ENCODE measurements at regions not wholly inside any gene's neighbourhood (a gene's known extent, or its start where the extent isn't known, plus 50 kb on each side); places are given as distances from the start of the nearest gene placed in this dataset.

- H3K4me3 ChIP-seq (ENCODE audit: low read depth, low read length): no peak overlapping the region
- DNase-seq (ENCODE audit: low read depth): no peak
- TF ChIP-seq, protein P1, sequence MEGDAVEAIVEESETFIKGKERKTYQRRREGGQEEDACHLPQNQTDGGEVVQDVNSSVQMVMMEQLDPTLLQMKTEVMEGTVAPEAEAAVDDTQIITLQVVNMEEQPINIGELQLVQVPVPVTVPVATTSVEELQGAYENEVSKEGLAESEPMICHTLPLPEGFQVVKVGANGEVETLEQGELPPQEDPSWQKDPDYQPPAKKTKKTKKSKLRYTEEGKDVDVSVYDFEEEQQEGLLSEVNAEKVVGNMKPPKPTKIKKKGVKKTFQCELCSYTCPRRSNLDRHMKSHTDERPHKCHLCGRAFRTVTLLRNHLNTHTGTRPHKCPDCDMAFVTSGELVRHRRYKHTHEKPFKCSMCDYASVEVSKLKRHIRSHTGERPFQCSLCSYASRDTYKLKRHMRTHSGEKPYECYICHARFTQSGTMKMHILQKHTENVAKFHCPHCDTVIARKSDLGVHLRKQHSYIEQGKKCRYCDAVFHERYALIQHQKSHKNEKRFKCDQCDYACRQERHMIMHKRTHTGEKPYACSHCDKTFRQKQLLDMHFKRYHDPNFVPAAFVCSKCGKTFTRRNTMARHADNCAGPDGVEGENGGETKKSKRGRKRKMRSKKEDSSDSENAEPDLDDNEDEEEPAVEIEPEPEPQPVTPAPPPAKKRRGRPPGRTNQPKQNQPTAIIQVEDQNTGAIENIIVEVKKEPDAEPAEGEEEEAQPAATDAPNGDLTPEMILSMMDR (IDR thresholded peaks at IDR 0.05; ENCODE audit: insufficient read depth, low read depth, low read length, missing control alignments): no peak
Observed at GRCh38 chr20:46823753-46824152, 70.9 kb upstream of the EYA2 start.

- no peak for DNase-seq (ENCODE audit: low read depth)
- TF ChIP-seq, protein P1 (IDR thresholded peaks at IDR 0.05; ENCODE audit: insufficient read depth, low read depth, low read length, missing control alignments): no peak
- no peak overlapping the region for H3K4me3 ChIP-seq (ENCODE audit: low read depth, low read length)
Observed at GRCh38 chr20:46826343-46826984, 68.2 kb upstream of the EYA2 start.

DNA sequence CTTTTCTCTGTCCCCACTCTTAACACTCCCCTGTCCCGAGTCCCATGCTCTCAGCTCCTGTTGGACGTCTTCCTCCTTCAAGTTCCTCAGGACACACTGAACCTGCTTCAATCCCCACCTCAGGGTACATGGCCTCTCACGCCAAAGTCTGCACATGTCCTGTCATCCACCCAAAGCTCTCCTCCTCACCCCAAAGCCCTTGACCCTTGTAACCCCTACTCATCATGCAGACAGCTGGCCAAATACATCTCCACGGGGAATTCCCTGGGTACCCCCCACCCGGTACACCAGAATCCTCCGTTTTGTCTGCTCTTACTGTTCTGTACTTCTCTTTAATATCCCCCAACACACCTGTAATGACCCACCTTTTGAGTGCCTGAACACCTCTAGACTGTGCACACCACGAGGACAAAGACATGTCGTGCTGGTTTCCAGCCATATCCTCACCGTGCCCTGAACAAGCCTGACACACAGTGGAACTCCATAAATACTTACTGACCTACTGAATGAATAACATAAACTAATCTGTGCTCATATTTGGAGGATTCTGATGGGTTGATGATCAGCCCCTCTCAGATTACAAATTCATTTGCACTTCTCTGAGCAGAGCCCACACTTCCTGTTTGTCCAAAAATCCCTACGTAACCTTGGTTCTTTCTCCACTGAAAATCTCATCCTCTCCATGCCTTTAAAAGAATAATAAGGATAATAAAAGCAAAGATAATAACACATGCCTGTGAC lies 66.8 kb upstream of the EYA2 start:
- H3K4me3 ChIP-seq (ENCODE audit: low read depth, low read length): no peak overlapping the region
- TF ChIP-seq, protein P1 (IDR thresholded peaks at IDR 0.05; ENCODE audit: insufficient read depth, low read depth, low read length, missing control alignments): no peak
- DNase-seq (ENCODE audit: low read depth): no peak

DNA sequence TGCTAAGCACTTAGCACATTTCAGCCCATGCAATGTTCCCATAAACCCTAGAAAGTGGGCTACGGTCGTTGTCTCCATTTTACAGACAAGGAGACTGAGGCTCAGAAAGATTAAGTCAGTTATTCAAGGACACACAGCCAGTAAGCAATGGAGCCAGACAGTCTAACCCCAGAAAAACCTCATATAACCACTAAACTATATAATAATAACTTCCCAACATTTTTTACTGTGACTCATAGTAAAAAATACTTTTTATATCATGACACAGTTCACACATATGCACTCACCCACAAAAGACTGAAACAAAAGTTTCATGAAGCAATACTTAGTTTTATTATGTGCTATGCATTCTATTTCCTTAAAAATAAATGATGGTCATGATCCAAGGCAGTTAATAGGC lies 66.2 kb upstream of the EYA2 start:
- no peak overlapping the region for H3K4me3 ChIP-seq (ENCODE audit: low read depth, low read length)
- TF ChIP-seq, protein P1 (IDR thresholded peaks at IDR 0.05; ENCODE audit: insufficient read depth, low read depth, low read length, missing control alignments): no peak
- no peak for DNase-seq (ENCODE audit: low read depth)

GRCh38 chr20:46830886-46831632 lies 63.6 kb upstream of the EYA2 start:
- no peak overlapping the region for H3K4me3 ChIP-seq (ENCODE audit: low read depth, low read length)
- TF ChIP-seq, protein P1 (IDR thresholded peaks at IDR 0.05; ENCODE audit: insufficient read depth, low read depth, low read length, missing control alignments): no peak

DNA sequence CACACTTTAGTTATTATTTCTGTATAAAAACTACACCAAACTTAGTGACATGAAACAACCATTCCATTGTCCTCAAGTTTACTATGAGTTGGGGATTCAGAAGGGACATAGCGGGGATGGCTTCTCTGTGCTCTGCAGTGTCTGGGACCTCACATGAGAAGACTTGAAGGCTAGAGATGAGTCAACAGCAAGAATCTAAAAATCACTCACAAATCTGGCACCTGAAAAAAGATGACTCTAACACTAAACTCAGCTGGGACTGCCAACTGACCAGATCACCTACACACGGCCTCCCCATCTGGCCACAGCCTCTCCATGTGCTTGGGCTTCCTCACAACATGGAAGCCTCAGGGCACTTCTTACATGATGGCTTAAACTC lies 63.0 kb upstream of the EYA2 start:
- TF ChIP-seq, protein P1 (IDR thresholded peaks at IDR 0.05; ENCODE audit: insufficient read depth, low read depth, low read length, missing control alignments): no peak
- DNase-seq (ENCODE audit: low read depth): peak; percentile 62
- no peak overlapping the region for H3K4me3 ChIP-seq (ENCODE audit: low read depth, low read length)

More at GRCh38 chr20:46830886-46831632, 63.6 kb upstream of the EYA2 start:
- DNase-seq (ENCODE audit: low read depth): peak; percentile 9
